Endothelial cell of umbilical vein (primary cell): ENCODE measurements at regions not wholly inside any gene's neighbourhood (a gene's known extent, or its start where the extent isn't known, plus 50 kb on each side); places are given as distances from the start of the nearest gene placed in this dataset.

Experiments
- BruUV-seq: library from RNA; stranded (reverse); fragments of 400-500 nt; replicated peaks from 2 replicates; lab custom pipeline; 2021; lab: Mats Ljungman, UMichigan
- CTCF ChIA-PET: fragments of 300-600, 350-600 bp; sonication (Branson Sonifier 250); formaldehyde crosslinking; loops from one replicate; lab custom pipeline; 2021; ENCODE audit warnings: antibody characterized with exemption, inconsistent platforms; lab: Charles Lee
- POLR2A ChIA-PET: fragments of 300-600, 350-600 bp; sonication (Branson Sonifier 250); formaldehyde crosslinking; loops from one replicate; lab custom pipeline; 2021; ENCODE audit warnings: antibody characterized with exemption, inconsistent platforms; lab: Charles Lee
- DNase-seq: peaks from one replicate; pipeline ENCODE4 v3.0.0-alpha.2; 2011; ENCODE audit warnings: low read depth, low spot score
- FAIRE-seq: peaks from 2 replicates; lab custom pipeline; 2011; peaks lifted over from hg19 to GRCh38; lab: Jason Lieb, UNC
- H2AFZ ChIP-seq: 2 replicates; pipeline ENCODE4 v1.6.0; 2012; ENCODE audit warnings: low read depth, low read length, control low read depth, inconsistent platforms
- H3K27ac ChIP-seq: 2 replicates; pipeline ENCODE4 v1.5.1; 2011; ENCODE audit warnings: low read depth, mild to moderate bottlenecking, control low read depth, low read length, moderate library complexity; ENCODE audit not compliant: insufficient read depth
- H3K27me3 ChIP-seq, 2 experiments: 2 replicates each; pipeline versions ENCODE4 v1.6.0 to v1.6.1; 2011; ENCODE audit warnings: low read length in 2 of 2, mixed read lengths in 1 of 2; ENCODE audit not compliant: control insufficient read depth in 2 of 2, insufficient read depth in 2 of 2
- H3K36me3 ChIP-seq, 2 experiments: 2 replicates in 1 of 2; 3 replicates in 1 of 2; pipeline ENCODE4 v1.5.1; 2011; ENCODE audit warnings: low read length in 2 of 2, mild to moderate bottlenecking in 1 of 2, moderate library complexity in 1 of 2; ENCODE audit not compliant: control insufficient read depth in 2 of 2, insufficient read depth in 2 of 2; ENCODE audit errors: extremely low read depth in 1 of 2
- H3K4me1 ChIP-seq: 3 replicates; pipeline ENCODE4 v1.5.1; 2011; ENCODE audit warnings: mild to moderate bottlenecking, low read length; ENCODE audit not compliant: control insufficient read depth, insufficient read depth; ENCODE audit errors: extremely low read depth
- H3K4me2 ChIP-seq: 2 replicates; pipeline ENCODE4 v1.6.1; 2011; ENCODE audit warnings: low read length, control low read depth, mixed read lengths; ENCODE audit not compliant: insufficient read depth
- H3K4me3 ChIP-seq, 3 experiments: fragments of 200-600 bp in 1 of 3; sonication (generic), shearing (Covaris generic) in 1 of 3; replicated peaks in 1 of 3; 2 replicates each; pipeline ENCODE4 v1.5.1; 2011 to 2016; ENCODE audit warnings: control low read depth in 3 of 3, low read length in 3 of 3, mild to moderate bottlenecking in 2 of 3, inconsistent platforms in 1 of 3, low read depth in 1 of 3, moderate library complexity in 1 of 3; ENCODE audit not compliant: insufficient read depth in 1 of 3
- H3K79me2 ChIP-seq: 2 replicates; pipeline ENCODE4 v1.6.0; 2012; ENCODE audit warnings: low read length, inconsistent platforms; ENCODE audit not compliant: control insufficient read depth, insufficient read depth
- H3K9ac ChIP-seq: replicated peaks from 2 replicates; pipeline ENCODE3; 2011; ENCODE audit warnings: low read length, control low read depth; ENCODE audit not compliant: insufficient read depth; ENCODE audit errors: extremely low read depth
- H3K9me1 ChIP-seq: replicated peaks from 3 replicates; pipeline ENCODE4 v1.6.0; 2011; ENCODE audit warnings: mild to moderate bottlenecking, low read length; ENCODE audit not compliant: control insufficient read depth, insufficient read depth; ENCODE audit errors: extremely low read depth
- H3K9me3 ChIP-seq: replicated peaks from 2 replicates; pipeline ENCODE4 v1.5.1; 2012; ENCODE audit warnings: low read length, inconsistent platforms; ENCODE audit not compliant: control insufficient read depth, insufficient read depth
- H4K20me1 ChIP-seq: replicated peaks from 2 replicates; pipeline ENCODE3; 2011; ENCODE audit warnings: mild to moderate bottlenecking, low read length; ENCODE audit not compliant: control insufficient read depth, insufficient read depth; ENCODE audit errors: extremely low read depth
- EZH2 ChIP-seq: IDR thresholded peaks from 2 replicates; pipeline ENCODE4 v1.6.1; 2012; ENCODE audit warnings: borderline replicate concordance, low read depth, mild to moderate bottlenecking, moderate library complexity, low read length, inconsistent platforms; ENCODE audit not compliant: severe bottlenecking
- GATA2 ChIP-seq: IDR thresholded peaks from 2 replicates; pipeline ENCODE4 v1.7.0; 2011; ENCODE audit warnings: low read depth, mild to moderate bottlenecking, moderate library complexity, mixed read lengths, low read length; ENCODE audit not compliant: insufficient read length, insufficient read depth
- JUN ChIP-seq: IDR thresholded peaks from 2 replicates; pipeline ENCODE4 v1.6.1; 2011; ENCODE audit warnings: borderline replicate concordance, low read depth; ENCODE audit not compliant: insufficient read length, insufficient read depth
- MYC ChIP-seq: IDR thresholded peaks from one replicate; pipeline ENCODE4 v1.6.1; 2011; ENCODE audit warnings: mild to moderate bottlenecking, low read depth, low read length
- POLR2A ChIP-seq: IDR thresholded peaks from 2 replicates; pipeline ENCODE4 v1.6.1; 2012; ENCODE audit warnings: low read depth, mild to moderate bottlenecking, control low read depth, low read length
- POLR2AphosphoS5 ChIP-seq: IDR thresholded peaks from 2 replicates; pipeline ENCODE4 v1.6.1; 2012; ENCODE audit warnings: low read depth, mild to moderate bottlenecking, control low read depth, low read length, moderate library complexity; ENCODE audit not compliant: insufficient read depth
- dilution Hi-C: fragments of 300-500 bp; cut with MboI; formaldehyde crosslinking; loops from one replicate; pipeline ENCODE4 v1.15.0; 2019; ENCODE audit warnings: low sequenced_read_pairs; ENCODE audit not compliant: extremely low pct_ligation_motif_present
- intact Hi-C: fragments of 100-400 bp; cut with micrococcal nuclease; formaldehyde crosslinking; loops from one replicate; pipeline ENCODE4 v1.10.0; 2022
- TF ChIP-seq, protein P1 (sequence below): IDR thresholded peaks from 2 replicates; pipeline ENCODE4 v1.6.1; 2011; ENCODE audit not compliant: insufficient read depth, insufficient read length
- TF ChIP-seq, protein P2 (sequence below), 2 donors: IDR thresholded peaks; 1 replicate in 1 of 2; 2 replicates in 1 of 2; pipeline ENCODE4 v1.5.1; 2011; ENCODE audit warnings: low read length in 2 of 2, mild to moderate bottlenecking in 2 of 2, moderate library complexity in 2 of 2, control low read depth in 1 of 2, inconsistent platforms in 1 of 2, low read depth in 1 of 2; ENCODE audit not compliant: insufficient read depth in 1 of 2; ENCODE audit errors: extremely low read depth in 1 of 2

DNA sequence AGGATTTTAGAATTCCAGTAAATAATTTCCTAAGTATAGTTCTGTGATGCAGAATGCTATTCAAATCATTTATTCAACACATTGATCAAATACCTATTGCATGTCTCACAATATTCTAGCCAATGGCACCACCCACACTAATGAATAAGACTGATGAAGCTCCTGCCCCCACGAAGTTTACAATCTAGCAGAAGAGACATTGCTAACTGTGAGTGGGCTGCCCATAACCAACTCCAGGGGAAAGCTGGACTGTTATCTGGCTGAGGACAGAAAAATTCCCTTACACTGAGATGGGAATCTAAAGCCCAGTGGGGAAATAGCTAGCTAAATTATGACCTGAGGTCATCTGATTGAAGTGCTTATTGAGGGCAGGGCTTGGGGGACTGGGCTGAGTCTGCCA lies 128.8 kb upstream of the LYZL2 start:
- Histone ChIP-seq H4K20me1 (no peaks in the 10 kb centered on the region), H3K4me2 (no peak overlapping the region), H3K79me2 (no peaks in the 10 kb centered on the region), H3K4me3 (no peak overlapping the region), H3K36me3 (no peaks in the 10 kb centered on the region), H2AFZ (no peak overlapping the region), H3K27ac (no peak overlapping the region), H3K9me1 (no peaks in the 10 kb centered on the region), H3K27me3 (no peaks in the 10 kb centered on the region), H3K9ac (no peak overlapping the region), H3K4me1 (peaks cover 4% of the 10 kb centered on the region), H3K9me3 (no peaks in the 10 kb centered on the region)
- dilution Hi-C loops = no loop called here
- POLR2A ChIA-PET = no interaction called here
- CTCF ChIA-PET = interaction anchor here (0.9 to 1.0 kb wide), 2 partner anchors 10 to 782 kb away, joined by 3 read pairs; no protein-coding TSS in a partner anchor
- FAIRE-seq (no peak), DNase-seq (no peak)
- TF ChIP-seq MYC = no peak
- TF ChIP-seq GATA2 = no peak
- TF ChIP-seq, protein P1, sequence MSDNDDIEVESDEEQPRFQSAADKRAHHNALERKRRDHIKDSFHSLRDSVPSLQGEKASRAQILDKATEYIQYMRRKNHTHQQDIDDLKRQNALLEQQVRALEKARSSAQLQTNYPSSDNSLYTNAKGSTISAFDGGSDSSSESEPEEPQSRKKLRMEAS = no peak
- no peak for TF ChIP-seq POLR2AphosphoS5
- no peak for TF ChIP-seq EZH2
- no peak for TF ChIP-seq JUN
- TF ChIP-seq, protein P2, sequence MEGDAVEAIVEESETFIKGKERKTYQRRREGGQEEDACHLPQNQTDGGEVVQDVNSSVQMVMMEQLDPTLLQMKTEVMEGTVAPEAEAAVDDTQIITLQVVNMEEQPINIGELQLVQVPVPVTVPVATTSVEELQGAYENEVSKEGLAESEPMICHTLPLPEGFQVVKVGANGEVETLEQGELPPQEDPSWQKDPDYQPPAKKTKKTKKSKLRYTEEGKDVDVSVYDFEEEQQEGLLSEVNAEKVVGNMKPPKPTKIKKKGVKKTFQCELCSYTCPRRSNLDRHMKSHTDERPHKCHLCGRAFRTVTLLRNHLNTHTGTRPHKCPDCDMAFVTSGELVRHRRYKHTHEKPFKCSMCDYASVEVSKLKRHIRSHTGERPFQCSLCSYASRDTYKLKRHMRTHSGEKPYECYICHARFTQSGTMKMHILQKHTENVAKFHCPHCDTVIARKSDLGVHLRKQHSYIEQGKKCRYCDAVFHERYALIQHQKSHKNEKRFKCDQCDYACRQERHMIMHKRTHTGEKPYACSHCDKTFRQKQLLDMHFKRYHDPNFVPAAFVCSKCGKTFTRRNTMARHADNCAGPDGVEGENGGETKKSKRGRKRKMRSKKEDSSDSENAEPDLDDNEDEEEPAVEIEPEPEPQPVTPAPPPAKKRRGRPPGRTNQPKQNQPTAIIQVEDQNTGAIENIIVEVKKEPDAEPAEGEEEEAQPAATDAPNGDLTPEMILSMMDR (IDR thresholded peaks at IDR 0.05; ENCODE audit: extremely low read depth in 1 of 2, insufficient read depth in 1 of 2, low read depth in 1 of 2, low read length in 2 of 2) = no peak
- TF ChIP-seq POLR2A = no peak
- intact Hi-C loops = no loop called here
- BruUV-seq = no TSS peak
